ENCODE measurements at regions not wholly inside any gene's neighbourhood (a gene's known extent, or its start where the extent isn't known, plus 50 kb on each side); places are given as distances from the start of the nearest gene placed in this dataset.

GRCh38 chr1:101290922-101291561, 54.2 kb downstream of the S1PR1 start:
- no peak for DNase-seq (ENCODE audit: low read depth in 2 of 2)

- DNase-seq (ENCODE audit: low read depth in 2 of 2): peak in 1 of 2 experiments; percentile 42
Measured at GRCh38 chr1:101291562-101292380, 55.0 kb downstream of the S1PR1 start.

- DNase-seq (ENCODE audit: low read depth in 2 of 2): peak; percentile 19 to 53
Measured at GRCh38 chr1:101293461-101294051, 56.7 kb downstream of the S1PR1 start.

GRCh38 chr1:101295209-101295608, 58.4 kb downstream of the S1PR1 start:
- DNase-seq (ENCODE audit: low read depth in 2 of 2): no peak

- no peak for DNase-seq (ENCODE audit: low read depth in 2 of 2)
Measured at GRCh38 chr1:101298663-101299062, 61.8 kb downstream of the S1PR1 start.

GRCh38 chr1:101299141-101299540, 62.3 kb downstream of the S1PR1 start:
- no peak for DNase-seq (ENCODE audit: low read depth in 2 of 2)

- no peak for DNase-seq (ENCODE audit: low read depth in 2 of 2)
Measured at GRCh38 chr1:101299710-101300109, 62.9 kb downstream of the S1PR1 start.

- no peak for DNase-seq (ENCODE audit: low read depth in 2 of 2)
Measured at GRCh38 chr1:101300916-101301315, 64.1 kb downstream of the S1PR1 start.

- no peak for DNase-seq (ENCODE audit: low read depth in 2 of 2)
Measured at GRCh38 chr1:101301446-101302057, 64.7 kb downstream of the S1PR1 start.

GRCh38 chr1:101302831-101303511, 66.2 kb downstream of the S1PR1 start:
- no peak for DNase-seq (ENCODE audit: low read depth in 2 of 2)

- DNase-seq (ENCODE audit: low read depth in 2 of 2): no peak
Measured at GRCh38 chr1:101307985-101308689, 71.3 kb downstream of the S1PR1 start.

- no peak for DNase-seq (ENCODE audit: low read depth in 2 of 2)
Measured at GRCh38 chr1:101308935-101309333, 72.1 kb downstream of the S1PR1 start.

- DNase-seq (ENCODE audit: low read depth in 2 of 2): peak; percentile 46 to 51
Measured at GRCh38 chr1:101309334-101310311, 72.8 kb downstream of the S1PR1 start.

GRCh38 chr1:101310506-101310905, 73.7 kb downstream of the S1PR1 start:
- no peak for DNase-seq (ENCODE audit: low read depth in 2 of 2)

- DNase-seq (ENCODE audit: low read depth in 2 of 2): no peak
Measured at GRCh38 chr1:101311146-101311920, 74.5 kb downstream of the S1PR1 start.

- DNase-seq (ENCODE audit: low read depth in 2 of 2): no peak
Measured at GRCh38 chr1:101312147-101312546, 75.3 kb downstream of the S1PR1 start.

GRCh38 chr1:101313356-101313755, 76.5 kb downstream of the S1PR1 start:
- no peak for DNase-seq (ENCODE audit: low read depth in 2 of 2)

- DNase-seq (ENCODE audit: low read depth in 2 of 2): peak in 1 of 2 experiments; percentile 18
Measured at GRCh38 chr1:101314244-101314643, 77.4 kb downstream of the S1PR1 start.

- DNase-seq (ENCODE audit: low read depth in 2 of 2): no peak
Measured at GRCh38 chr1:101316256-101316655, 79.4 kb downstream of the S1PR1 start.
